Skin of body (tissue), 1 donor: ENCODE measurements at regions not wholly inside any gene's neighbourhood (a gene's known extent, or its start where the extent isn't known, plus 50 kb on each side); places are given as distances from the start of the nearest gene placed in this dataset.
"Not testable (repeated sequence)": the region's sequence is repeated elsewhere in the genome, so short reads cannot be mapped to it uniquely, and the experiment has no call there.

Experiments
- DNase-seq: peaks from one replicate; lab custom pipeline; 2025; lab: John Stamatoyannopoulos, UW

- DNase-seq: no peak
These were observed 73.7 kb upstream of the FST start for GRCh38 chr5:53406630-53407316.

- no peak for DNase-seq
These were observed 73.1 kb upstream of the FST start for GRCh38 chr5:53407373-53407772.

GRCh38 chr5:53411388-53411787, 69.0 kb upstream of the FST start:
- DNase-seq: no peak

- not testable (repeated sequence) for DNase-seq
These were observed 67.9 kb upstream of the FST start for GRCh38 chr5:53412499-53412898.

- DNase-seq: no peak
These were observed 64.2 kb upstream of the FST start for GRCh38 chr5:53416144-53416738.

GRCh38 chr5:53418409-53418808, 62.0 kb upstream of the FST start:
- DNase-seq: no peak

- DNase-seq: no peak
These were observed 61.4 kb upstream of the FST start for GRCh38 chr5:53418826-53419658.

- DNase-seq: peak; percentile 19
These were observed 57.9 kb upstream of the FST start for GRCh38 chr5:53422539-53422938.

- DNase-seq: no peak
These were observed 56.7 kb upstream of the FST start for GRCh38 chr5:53423724-53424123.

- DNase-seq: peak; percentile 21
These were observed 55.5 kb upstream of the FST start for GRCh38 chr5:53424686-53425615.

- peak; percentile 37 for DNase-seq
These were observed 54.5 kb upstream of the FST start for GRCh38 chr5:53425687-53426511.

GRCh38 chr5:53426512-53426830, 54.0 kb upstream of the FST start:
- no peak for DNase-seq

- DNase-seq: no peak
These were observed 53.6 kb upstream of the FST start for GRCh38 chr5:53426878-53427277.

GRCh38 chr5:53427965-53428364, 52.5 kb upstream of the FST start:
- no peak for DNase-seq

- no peak for DNase-seq
These were observed 50.7 kb upstream of the FST start for GRCh38 chr5:53429706-53430105.

GRCh38 chr5:53430618-53431252, 49.7 kb upstream of the FST start:
- no peak for DNase-seq
